ENCODE measurements at regions not wholly inside any gene's neighbourhood (a gene's known extent, or its start where the extent isn't known, plus 50 kb on each side); places are given as distances from the start of the nearest gene placed in this dataset.
"Not testable (repeated sequence)": the region's sequence is repeated elsewhere in the genome, so short reads cannot be mapped to it uniquely, and the experiment has no call there.

- no peak for DNase-seq
- intact Hi-C loops (cut with DNase I) = no loop called here
These were observed 541.9 kb upstream of the UBE2E2 start for GRCh38 chr3:22661121-22661700.

GRCh38 chr3:22665528-22665927, 537.6 kb upstream of the UBE2E2 start:
- no peak for DNase-seq
- intact Hi-C loops (cut with DNase I) = no loop called here

GRCh38 chr3:22666736-22667135, 536.4 kb upstream of the UBE2E2 start:
- no peak for DNase-seq
- intact Hi-C loops (cut with DNase I) = no loop called here

GRCh38 chr3:22671848-22672247, 531.3 kb upstream of the UBE2E2 start:
- DNase-seq = no peak
- intact Hi-C loops (cut with DNase I) = no loop called here

GRCh38 chr3:22684739-22685138, 518.4 kb upstream of the UBE2E2 start:
- no peak for DNase-seq
- intact Hi-C loops (cut with DNase I) = no loop called here

GRCh38 chr3:22685597-22685996, 517.5 kb upstream of the UBE2E2 start:
- no peak for DNase-seq
- intact Hi-C loops (cut with DNase I) = no loop called here

- DNase-seq = no peak
- intact Hi-C loops (cut with DNase I) = no loop called here
These were observed 511.7 kb upstream of the UBE2E2 start for GRCh38 chr3:22691407-22691806.

GRCh38 chr3:22691856-22692628, 511.1 kb upstream of the UBE2E2 start:
- no peak for DNase-seq
- intact Hi-C loops (cut with DNase I) = no loop called here

GRCh38 chr3:22700876-22701275, 502.3 kb upstream of the UBE2E2 start:
- intact Hi-C loops (cut with DNase I) = no loop called here
- DNase-seq = no peak

- intact Hi-C loops (cut with DNase I) = no loop called here
- no peak for DNase-seq
These were observed 499.0 kb upstream of the UBE2E2 start for GRCh38 chr3:22704166-22704565.

- DNase-seq = no peak
- intact Hi-C loops (cut with DNase I) = no loop called here
These were observed 498.4 kb upstream of the UBE2E2 start for GRCh38 chr3:22704571-22705354.

GRCh38 chr3:22706922-22707321, 496.2 kb upstream of the UBE2E2 start:
- DNase-seq; intact Hi-C loops (cut with DNase I): not testable (repeated sequence)

GRCh38 chr3:22713936-22714335, 489.2 kb upstream of the UBE2E2 start:
- intact Hi-C loops (cut with DNase I) = no loop called here
- DNase-seq = no peak

GRCh38 chr3:22714749-22715148, 488.4 kb upstream of the UBE2E2 start:
- no peak for DNase-seq
- intact Hi-C loops (cut with DNase I) = no loop called here

GRCh38 chr3:22720596-22720995, 482.5 kb upstream of the UBE2E2 start:
- no peak for DNase-seq
- intact Hi-C loops (cut with DNase I) = no loop called here

- intact Hi-C loops (cut with DNase I) = no loop called here
- DNase-seq = no peak
These were observed 478.7 kb upstream of the UBE2E2 start for GRCh38 chr3:22724420-22724819.

GRCh38 chr3:22728406-22728805, 474.7 kb upstream of the UBE2E2 start:
- no peak for DNase-seq
- intact Hi-C loops (cut with DNase I) = no loop called here

GRCh38 chr3:22729212-22729611, 473.9 kb upstream of the UBE2E2 start:
- intact Hi-C loops (cut with DNase I) = no loop called here
- DNase-seq = no peak

GRCh38 chr3:22729981-22730380, 473.1 kb upstream of the UBE2E2 start:
- intact Hi-C loops (cut with DNase I) = no loop called here
- DNase-seq = no peak

GRCh38 chr3:22730701-22731100, 472.4 kb upstream of the UBE2E2 start:
- no peak for DNase-seq
- intact Hi-C loops (cut with DNase I) = no loop called here
